GM10266 (cell line): ENCODE measurements at regions not wholly inside any gene's neighbourhood (a gene's known extent, or its start where the extent isn't known, plus 50 kb on each side); places are given as distances from the start of the nearest gene placed in this dataset.

ENCODE experiments used
- DNase-seq: peaks from one replicate; pipeline ENCODE4 v3.0.0; 2012; ENCODE audit errors: extremely low spot score
- CTCF ChIP-seq: IDR thresholded peaks from 2 replicates; pipeline ENCODE4 v1.5.1; 2012; ENCODE audit warnings: mild to moderate bottlenecking, low read depth; ENCODE audit not compliant: control insufficient read depth, insufficient read depth; ENCODE audit errors: missing control alignments

GRCh38 chr4:128376958-128377357 is 89.3 kb upstream of the PGRMC2 start:
- TF ChIP-seq CTCF, result no peak
- DNase-seq, result no peak

- no peak for TF ChIP-seq CTCF
- DNase-seq, result no peak
These were observed 88.7 kb upstream of the PGRMC2 start for GRCh38 chr4:128376303-128376702.

- TF ChIP-seq CTCF, result no peak
- no peak for DNase-seq
These were observed 86.0 kb upstream of the PGRMC2 start for GRCh38 chr4:128373628-128374027.

- DNase-seq, result no peak
- no peak for TF ChIP-seq CTCF
These were observed 84.3 kb upstream of the PGRMC2 start for GRCh38 chr4:128371876-128372275.

- no peak for TF ChIP-seq CTCF
- DNase-seq, result no peak
These were observed 83.6 kb upstream of the PGRMC2 start for GRCh38 chr4:128371001-128371777.

- no peak for TF ChIP-seq CTCF
- DNase-seq, result no peak
These were observed 78.6 kb upstream of the PGRMC2 start for GRCh38 chr4:128366212-128366611.

- TF ChIP-seq CTCF, result no peak
- DNase-seq, result no peak
These were observed 77.0 kb upstream of the PGRMC2 start for GRCh38 chr4:128364565-128364964.
